GM18499 (cell line): ENCODE measurements at regions not wholly inside any gene's neighbourhood (a gene's known extent, or its start where the extent isn't known, plus 50 kb on each side); places are given as distances from the start of the nearest gene placed in this dataset.

ENCODE experiments used
- ATAC-seq: cut with Tn5 transposase; IDR thresholded peaks from one replicate; pipeline ENCODE4 v1.9.1; 2021; ENCODE audit warnings: moderate number of reproducible peaks; ENCODE audit not compliant: insufficient read depth, unreplicated experiment

DNA sequence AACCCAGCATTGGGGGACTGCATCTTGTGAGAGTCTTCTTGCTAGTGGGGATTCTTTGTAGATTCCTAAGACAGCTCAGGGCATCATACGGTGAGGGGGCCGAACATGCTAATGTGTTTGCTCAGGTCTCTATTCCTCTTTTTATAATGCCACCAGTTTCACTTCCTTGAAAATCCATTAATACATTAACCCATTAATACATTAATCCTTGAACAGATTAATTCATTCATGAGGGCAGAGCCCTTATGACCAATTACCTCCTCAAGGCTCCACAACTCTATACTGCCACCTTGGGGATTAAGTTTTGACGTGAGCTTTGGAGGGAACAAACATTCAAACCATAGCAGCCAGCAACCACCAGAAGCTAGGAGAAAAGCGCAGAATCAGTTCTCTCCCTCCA, 67.2 kb upstream of the POT1 start:
- ATAC-seq: no peak

DNA sequence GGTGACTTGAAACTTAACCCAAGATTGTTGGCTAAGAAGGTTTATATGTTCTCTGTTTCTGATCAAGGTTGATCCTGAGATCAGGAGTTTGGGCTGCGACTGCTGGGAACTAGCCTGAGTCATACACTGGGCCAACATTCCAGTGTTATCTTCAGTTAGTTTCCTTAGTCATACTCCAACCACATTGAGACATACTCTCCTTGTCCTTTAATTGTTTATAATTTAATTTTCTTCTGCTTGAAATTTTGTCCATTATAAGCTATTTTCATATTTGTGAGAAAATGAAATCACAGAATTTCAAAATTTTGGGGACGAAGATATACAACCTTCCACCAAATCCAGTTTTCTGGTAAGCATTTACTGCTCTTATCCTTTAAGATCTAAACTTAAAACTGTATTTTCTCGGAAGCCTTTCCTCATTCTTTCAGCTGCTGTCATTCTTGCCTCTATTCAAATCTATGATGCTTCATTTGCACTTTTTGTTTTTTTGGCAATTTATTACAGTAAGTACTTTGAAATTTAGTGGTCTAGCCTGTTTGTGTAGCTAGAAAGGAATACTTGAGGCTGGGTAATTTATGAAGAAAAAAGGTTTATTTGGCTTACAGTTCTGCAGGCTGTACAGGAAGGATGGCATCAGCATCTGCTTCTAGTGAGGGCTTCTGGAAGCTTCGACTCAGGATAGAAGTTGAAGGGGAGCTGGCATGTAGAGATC, 63.4 kb upstream of the POT1 start:
- no peak for ATAC-seq

DNA sequence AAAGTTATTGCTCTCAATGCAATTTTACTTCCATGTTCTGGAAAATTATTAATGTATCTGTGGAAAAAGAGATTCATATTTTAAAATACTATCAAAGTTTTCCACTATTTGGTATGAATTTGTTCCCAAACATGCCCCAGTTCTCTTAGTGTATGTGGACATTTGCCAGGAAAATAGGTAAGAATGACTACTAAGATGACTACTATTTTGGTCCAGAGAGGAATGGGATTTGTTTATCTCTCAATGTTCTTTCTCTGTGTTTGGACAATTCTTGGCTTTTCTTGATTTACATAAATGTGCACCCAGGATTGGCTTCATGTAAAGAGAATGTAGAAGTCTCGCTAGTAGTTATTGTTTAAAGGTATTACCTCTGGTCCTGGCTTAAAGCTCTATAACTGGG, 60.3 kb upstream of the POT1 start:
- ATAC-seq: no peak
